Neural cell (in vitro differentiated cells): ENCODE measurements at regions not wholly inside any gene's neighbourhood (a gene's known extent, or its start where the extent isn't known, plus 50 kb on each side); places are given as distances from the start of the nearest gene placed in this dataset.

Source experiments
- EP300 ChIP-seq: fragments of 450-650 bp; conservative IDR thresholded peaks from 2 replicates; pipeline ENCODE4 v1.6.1; 2014; ENCODE audit warnings: antibody characterized with exemption, mild to moderate bottlenecking, moderate library complexity; ENCODE audit not compliant: poor library complexity, severe bottlenecking
- EZH2 ChIP-seq: fragments of 200-600, 300-800 bp; shearing (Covaris generic), sonication (generic); IDR thresholded peaks from 2 replicates; pipeline ENCODE4 v1.6.1; 2014; ENCODE audit warnings: antibody characterized with exemption, low read length, borderline replicate concordance, mild to moderate bottlenecking; ENCODE audit not compliant: insufficient read depth, poor library complexity, severe bottlenecking
- POLR2AphosphoS5 ChIP-seq: IDR thresholded peaks from 2 replicates; pipeline ENCODE4 v1.6.1; 2012
- RAD21 ChIP-seq: fragments of 450-650 bp; conservative IDR thresholded peaks from 2 replicates; pipeline ENCODE4 v1.6.1; 2014; ENCODE audit warnings: antibody characterized with exemption, mild to moderate bottlenecking, moderate library complexity
- TAF1 ChIP-seq: IDR thresholded peaks from 2 replicates; pipeline ENCODE4 v1.6.1; 2012; ENCODE audit warnings: low read depth
- TF ChIP-seq, protein P1 (sequence below): fragments of 450-650 bp; IDR thresholded peaks from 2 replicates; pipeline ENCODE4 v1.5.1; 2014; ENCODE audit warnings: antibody characterized with exemption, mild to moderate bottlenecking, moderate library complexity; ENCODE audit not compliant: poor library complexity, severe bottlenecking

DNA sequence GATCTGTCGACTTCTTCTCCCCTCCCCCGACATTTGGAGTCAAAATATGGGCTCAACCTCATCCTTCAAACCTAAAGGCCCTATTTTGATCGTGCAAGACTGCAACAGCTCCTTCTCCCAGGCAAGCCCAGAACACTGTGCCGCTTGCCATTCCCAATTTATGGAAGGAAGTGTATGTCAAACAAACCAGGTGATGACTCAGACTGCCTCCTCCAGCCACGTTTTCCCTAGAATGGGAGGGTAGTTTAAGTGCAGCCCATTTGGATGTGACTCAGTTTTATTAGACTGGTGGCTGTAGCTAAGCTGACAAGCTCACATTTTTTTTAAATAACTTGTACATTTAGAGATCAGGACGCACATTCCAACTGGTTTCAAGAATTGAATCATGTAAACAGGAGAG is 570.4 kb upstream of the DIPK2B start:
- TF ChIP-seq RAD21, result no peak
- TF ChIP-seq, protein P1, sequence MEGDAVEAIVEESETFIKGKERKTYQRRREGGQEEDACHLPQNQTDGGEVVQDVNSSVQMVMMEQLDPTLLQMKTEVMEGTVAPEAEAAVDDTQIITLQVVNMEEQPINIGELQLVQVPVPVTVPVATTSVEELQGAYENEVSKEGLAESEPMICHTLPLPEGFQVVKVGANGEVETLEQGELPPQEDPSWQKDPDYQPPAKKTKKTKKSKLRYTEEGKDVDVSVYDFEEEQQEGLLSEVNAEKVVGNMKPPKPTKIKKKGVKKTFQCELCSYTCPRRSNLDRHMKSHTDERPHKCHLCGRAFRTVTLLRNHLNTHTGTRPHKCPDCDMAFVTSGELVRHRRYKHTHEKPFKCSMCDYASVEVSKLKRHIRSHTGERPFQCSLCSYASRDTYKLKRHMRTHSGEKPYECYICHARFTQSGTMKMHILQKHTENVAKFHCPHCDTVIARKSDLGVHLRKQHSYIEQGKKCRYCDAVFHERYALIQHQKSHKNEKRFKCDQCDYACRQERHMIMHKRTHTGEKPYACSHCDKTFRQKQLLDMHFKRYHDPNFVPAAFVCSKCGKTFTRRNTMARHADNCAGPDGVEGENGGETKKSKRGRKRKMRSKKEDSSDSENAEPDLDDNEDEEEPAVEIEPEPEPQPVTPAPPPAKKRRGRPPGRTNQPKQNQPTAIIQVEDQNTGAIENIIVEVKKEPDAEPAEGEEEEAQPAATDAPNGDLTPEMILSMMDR, result no peak
- no peak for TF ChIP-seq POLR2AphosphoS5
- TF ChIP-seq EZH2, result no peak
- TF ChIP-seq EP300, result no peak
- TF ChIP-seq TAF1, result no peak
